ENCODE measurements at regions not wholly inside any gene's neighbourhood (a gene's known extent, or its start where the extent isn't known, plus 50 kb on each side); places are given as distances from the start of the nearest gene placed in this dataset.

GRCh38 chr16:79845033-79845733, 244.6 kb upstream of the MAF start:
- H3K27ac ChIP-seq (ENCODE audit: low read depth in 2 of 2, low read length in 2 of 2), result no peak overlapping the region
- no peaks in the 10 kb centered on the region for H3K36me3 ChIP-seq (ENCODE audit: control insufficient read depth in 2 of 2, insufficient read depth in 2 of 2, low read length in 2 of 2)

GRCh38 chr16:79844603-79845002, 244.1 kb upstream of the MAF start:
- H3K9me3 ChIP-seq (ENCODE audit: control insufficient read depth in 2 of 2, low read length in 2 of 2), result no peaks in the 10 kb centered on the region
- no peak overlapping the region for H3K9ac ChIP-seq (ENCODE audit: low read depth in 1 of 2, low read length in 2 of 2)
- no peaks in the 10 kb centered on the region for H3K27me3 ChIP-seq (ENCODE audit: control insufficient read depth in 2 of 2, insufficient read depth in 2 of 2, low read length in 2 of 2)
- H3K4me1 ChIP-seq (ENCODE audit: control insufficient read depth in 2 of 2, insufficient read depth in 2 of 2, low read length in 2 of 2), result no peaks in the 10 kb centered on the region
- no peaks in the 10 kb centered on the region for H3K36me3 ChIP-seq (ENCODE audit: control insufficient read depth in 2 of 2, insufficient read depth in 2 of 2, low read length in 2 of 2)
- no peak overlapping the region for H3K4me3 ChIP-seq (ENCODE audit: low read length in 2 of 2)
- H3K27ac ChIP-seq (ENCODE audit: low read depth in 2 of 2, low read length in 2 of 2), result no peak overlapping the region

More at GRCh38 chr16:79845033-79845733, 244.6 kb upstream of the MAF start:
- no peaks in the 10 kb centered on the region for H3K27me3 ChIP-seq (ENCODE audit: control insufficient read depth in 2 of 2, insufficient read depth in 2 of 2, low read length in 2 of 2)
- no peaks in the 10 kb centered on the region for H3K4me1 ChIP-seq (ENCODE audit: control insufficient read depth in 2 of 2, insufficient read depth in 2 of 2, low read length in 2 of 2)
- no peak overlapping the region for H3K9ac ChIP-seq (ENCODE audit: low read depth in 1 of 2, low read length in 2 of 2)
- no peak overlapping the region for H3K4me3 ChIP-seq (ENCODE audit: low read length in 2 of 2)
- no peaks in the 10 kb centered on the region for H3K9me3 ChIP-seq (ENCODE audit: control insufficient read depth in 2 of 2, low read length in 2 of 2)

- H3K4me1 ChIP-seq (ENCODE audit: control insufficient read depth in 2 of 2, insufficient read depth in 2 of 2, low read length in 2 of 2), result no peaks in the 10 kb centered on the region
- no peak overlapping the region for H3K27ac ChIP-seq (ENCODE audit: low read depth in 2 of 2, low read length in 2 of 2)
- no peaks in the 10 kb centered on the region for H3K27me3 ChIP-seq (ENCODE audit: control insufficient read depth in 2 of 2, insufficient read depth in 2 of 2, low read length in 2 of 2)
- H3K9me3 ChIP-seq (ENCODE audit: control insufficient read depth in 2 of 2, low read length in 2 of 2), result no peaks in the 10 kb centered on the region
- no peak overlapping the region for H3K4me3 ChIP-seq (ENCODE audit: low read length in 2 of 2)
- H3K36me3 ChIP-seq (ENCODE audit: control insufficient read depth in 2 of 2, insufficient read depth in 2 of 2, low read length in 2 of 2), result no peaks in the 10 kb centered on the region
- no peak overlapping the region for H3K9ac ChIP-seq (ENCODE audit: low read depth in 1 of 2, low read length in 2 of 2)
These were observed 243.1 kb upstream of the MAF start for GRCh38 chr16:79843631-79844043.

GRCh38 chr16:79843145-79843544, 242.6 kb upstream of the MAF start:
- Histone ChIP-seq H3K9me3 (ENCODE audit: control insufficient read depth in 2 of 2, low read length in 2 of 2) (no peaks in the 10 kb centered on the region), H3K4me3 (ENCODE audit: low read length in 2 of 2) (no peak overlapping the region), H3K27ac (ENCODE audit: low read depth in 2 of 2, low read length in 2 of 2) (no peak overlapping the region), H3K4me1 (ENCODE audit: control insufficient read depth in 2 of 2, insufficient read depth in 2 of 2, low read length in 2 of 2) (no peaks in the 10 kb centered on the region), H3K36me3 (ENCODE audit: control insufficient read depth in 2 of 2, insufficient read depth in 2 of 2, low read length in 2 of 2) (no peaks in the 10 kb centered on the region), H3K9ac (ENCODE audit: low read depth in 1 of 2, low read length in 2 of 2) (no peak overlapping the region), H3K27me3 (ENCODE audit: control insufficient read depth in 2 of 2, insufficient read depth in 2 of 2, low read length in 2 of 2) (no peaks in the 10 kb centered on the region)

- no peak overlapping the region for H3K27ac ChIP-seq (ENCODE audit: low read depth in 2 of 2, low read length in 2 of 2)
- no peaks in the 10 kb centered on the region for H3K4me1 ChIP-seq (ENCODE audit: control insufficient read depth in 2 of 2, insufficient read depth in 2 of 2, low read length in 2 of 2)
- H3K4me3 ChIP-seq (ENCODE audit: low read length in 2 of 2), result no peak overlapping the region
- no peak overlapping the region for H3K9ac ChIP-seq (ENCODE audit: low read depth in 1 of 2, low read length in 2 of 2)
- H3K27me3 ChIP-seq (ENCODE audit: control insufficient read depth in 2 of 2, insufficient read depth in 2 of 2, low read length in 2 of 2), result no peaks in the 10 kb centered on the region
- H3K9me3 ChIP-seq (ENCODE audit: control insufficient read depth in 2 of 2, low read length in 2 of 2), result no peaks in the 10 kb centered on the region
- H3K36me3 ChIP-seq (ENCODE audit: control insufficient read depth in 2 of 2, insufficient read depth in 2 of 2, low read length in 2 of 2), result no peaks in the 10 kb centered on the region
These were observed 241.7 kb upstream of the MAF start for GRCh38 chr16:79842197-79842596.

- Histone ChIP-seq H3K4me1 (ENCODE audit: control insufficient read depth in 2 of 2, insufficient read depth in 2 of 2, low read length in 2 of 2) (no peaks in the 10 kb centered on the region), H3K4me3 (ENCODE audit: low read length in 2 of 2) (no peak overlapping the region), H3K9me3 (ENCODE audit: control insufficient read depth in 2 of 2, low read length in 2 of 2) (no peaks in the 10 kb centered on the region), H3K27me3 (ENCODE audit: control insufficient read depth in 2 of 2, insufficient read depth in 2 of 2, low read length in 2 of 2) (no peaks in the 10 kb centered on the region), H3K27ac (ENCODE audit: low read depth in 2 of 2, low read length in 2 of 2) (no peak overlapping the region), H3K36me3 (ENCODE audit: control insufficient read depth in 2 of 2, insufficient read depth in 2 of 2, low read length in 2 of 2) (no peaks in the 10 kb centered on the region), H3K9ac (ENCODE audit: low read depth in 1 of 2, low read length in 2 of 2) (no peak overlapping the region)
These were observed 239.2 kb upstream of the MAF start for GRCh38 chr16:79839466-79840341.

- H3K9ac ChIP-seq (ENCODE audit: low read depth in 1 of 2, low read length in 2 of 2), result no peak overlapping the region
- no peaks in the 10 kb centered on the region for H3K4me1 ChIP-seq (ENCODE audit: control insufficient read depth in 2 of 2, insufficient read depth in 2 of 2, low read length in 2 of 2)
- H3K9me3 ChIP-seq (ENCODE audit: control insufficient read depth in 2 of 2, low read length in 2 of 2), result no peaks in the 10 kb centered on the region
- H3K27me3 ChIP-seq (ENCODE audit: control insufficient read depth in 2 of 2, insufficient read depth in 2 of 2, low read length in 2 of 2), result no peaks in the 10 kb centered on the region
- no peak overlapping the region for H3K27ac ChIP-seq (ENCODE audit: low read depth in 2 of 2, low read length in 2 of 2)
- H3K36me3 ChIP-seq (ENCODE audit: control insufficient read depth in 2 of 2, insufficient read depth in 2 of 2, low read length in 2 of 2), result no peaks in the 10 kb centered on the region
- no peak overlapping the region for H3K4me3 ChIP-seq (ENCODE audit: low read length in 2 of 2)
These were observed 238.1 kb upstream of the MAF start for GRCh38 chr16:79838496-79839259.

- Histone ChIP-seq H3K4me1 (ENCODE audit: control insufficient read depth in 2 of 2, insufficient read depth in 2 of 2, low read length in 2 of 2) (no peaks in the 10 kb centered on the region), H3K4me3 (ENCODE audit: low read length in 2 of 2) (no peak overlapping the region), H3K36me3 (ENCODE audit: control insufficient read depth in 2 of 2, insufficient read depth in 2 of 2, low read length in 2 of 2) (no peaks in the 10 kb centered on the region), H3K9ac (ENCODE audit: low read depth in 1 of 2, low read length in 2 of 2) (no peak overlapping the region), H3K27ac (ENCODE audit: low read depth in 2 of 2, low read length in 2 of 2) (no peak overlapping the region), H3K9me3 (ENCODE audit: control insufficient read depth in 2 of 2, low read length in 2 of 2) (no peaks in the 10 kb centered on the region), H3K27me3 (ENCODE audit: control insufficient read depth in 2 of 2, insufficient read depth in 2 of 2, low read length in 2 of 2) (no peaks in the 10 kb centered on the region)
These were observed 235.6 kb upstream of the MAF start for GRCh38 chr16:79836144-79836543.

- H3K9ac ChIP-seq (ENCODE audit: low read depth in 1 of 2, low read length in 2 of 2), result no peak overlapping the region
- no peak overlapping the region for H3K27ac ChIP-seq (ENCODE audit: low read depth in 2 of 2, low read length in 2 of 2)
- no peaks in the 10 kb centered on the region for H3K9me3 ChIP-seq (ENCODE audit: control insufficient read depth in 2 of 2, low read length in 2 of 2)
- H3K27me3 ChIP-seq (ENCODE audit: control insufficient read depth in 2 of 2, insufficient read depth in 2 of 2, low read length in 2 of 2), result no peaks in the 10 kb centered on the region
- H3K36me3 ChIP-seq (ENCODE audit: control insufficient read depth in 2 of 2, insufficient read depth in 2 of 2, low read length in 2 of 2), result no peaks in the 10 kb centered on the region
- H3K4me1 ChIP-seq (ENCODE audit: control insufficient read depth in 2 of 2, insufficient read depth in 2 of 2, low read length in 2 of 2), result no peaks in the 10 kb centered on the region
- H3K4me3 ChIP-seq (ENCODE audit: low read length in 2 of 2), result no peak overlapping the region
These were observed 234.7 kb upstream of the MAF start for GRCh38 chr16:79835194-79835593.

- no peaks in the 10 kb centered on the region for H3K27me3 ChIP-seq (ENCODE audit: control insufficient read depth in 2 of 2, insufficient read depth in 2 of 2, low read length in 2 of 2)
- no peak overlapping the region for H3K9ac ChIP-seq (ENCODE audit: low read depth in 1 of 2, low read length in 2 of 2)
- no peaks in the 10 kb centered on the region for H3K9me3 ChIP-seq (ENCODE audit: control insufficient read depth in 2 of 2, low read length in 2 of 2)
- no peaks in the 10 kb centered on the region for H3K36me3 ChIP-seq (ENCODE audit: control insufficient read depth in 2 of 2, insufficient read depth in 2 of 2, low read length in 2 of 2)
- H3K4me3 ChIP-seq (ENCODE audit: low read length in 2 of 2), result no peak overlapping the region
- no peak overlapping the region for H3K27ac ChIP-seq (ENCODE audit: low read depth in 2 of 2, low read length in 2 of 2)
- no peaks in the 10 kb centered on the region for H3K4me1 ChIP-seq (ENCODE audit: control insufficient read depth in 2 of 2, insufficient read depth in 2 of 2, low read length in 2 of 2)
These were observed 234.2 kb upstream of the MAF start for GRCh38 chr16:79834720-79835119.

Measured in mucosa of rectum (tissue), 2 donors.